ENCODE measurements at regions not wholly inside any gene's neighbourhood (a gene's known extent, or its start where the extent isn't known, plus 50 kb on each side); places are given as distances from the start of the nearest gene placed in this dataset.

DNA sequence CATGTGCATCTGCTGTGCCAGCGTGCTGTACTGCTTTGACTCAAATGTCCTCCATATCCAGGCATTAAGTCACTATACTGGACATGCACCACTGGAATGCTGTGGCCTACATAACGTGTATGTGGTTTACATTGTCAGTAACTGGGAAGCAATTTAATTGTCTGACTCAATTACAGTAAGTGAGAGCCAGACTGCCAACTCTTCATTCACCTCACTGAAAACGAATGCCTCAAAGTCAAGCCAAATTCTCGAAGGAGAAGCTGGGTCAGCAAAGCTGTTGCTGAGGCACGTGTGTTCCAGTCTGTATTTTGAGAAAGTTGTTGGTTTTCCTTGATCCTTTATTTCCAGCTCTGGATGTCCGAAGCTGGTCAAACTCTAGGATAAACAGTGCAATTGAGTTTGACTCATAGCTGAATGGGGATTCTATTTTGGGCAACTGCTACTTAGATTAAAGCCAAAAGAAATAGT is 534.3 kb downstream of the COL12A1 start:
- H3K36me3 ChIP-seq, result no peaks in the 10 kb centered on the region
- H3K4me3 ChIP-seq, result no peak overlapping the region
- ATAC-seq (ENCODE audit: insufficient number of reproducible peaks, low FRiP score, low read depth) (peak; percentile 65), DNase-seq (ENCODE audit: low spot score) (no peak)
- TF ChIP-seq, protein P1, sequence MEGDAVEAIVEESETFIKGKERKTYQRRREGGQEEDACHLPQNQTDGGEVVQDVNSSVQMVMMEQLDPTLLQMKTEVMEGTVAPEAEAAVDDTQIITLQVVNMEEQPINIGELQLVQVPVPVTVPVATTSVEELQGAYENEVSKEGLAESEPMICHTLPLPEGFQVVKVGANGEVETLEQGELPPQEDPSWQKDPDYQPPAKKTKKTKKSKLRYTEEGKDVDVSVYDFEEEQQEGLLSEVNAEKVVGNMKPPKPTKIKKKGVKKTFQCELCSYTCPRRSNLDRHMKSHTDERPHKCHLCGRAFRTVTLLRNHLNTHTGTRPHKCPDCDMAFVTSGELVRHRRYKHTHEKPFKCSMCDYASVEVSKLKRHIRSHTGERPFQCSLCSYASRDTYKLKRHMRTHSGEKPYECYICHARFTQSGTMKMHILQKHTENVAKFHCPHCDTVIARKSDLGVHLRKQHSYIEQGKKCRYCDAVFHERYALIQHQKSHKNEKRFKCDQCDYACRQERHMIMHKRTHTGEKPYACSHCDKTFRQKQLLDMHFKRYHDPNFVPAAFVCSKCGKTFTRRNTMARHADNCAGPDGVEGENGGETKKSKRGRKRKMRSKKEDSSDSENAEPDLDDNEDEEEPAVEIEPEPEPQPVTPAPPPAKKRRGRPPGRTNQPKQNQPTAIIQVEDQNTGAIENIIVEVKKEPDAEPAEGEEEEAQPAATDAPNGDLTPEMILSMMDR (IDR thresholded peaks at IDR 0.05), result no peak
- H3K27ac ChIP-seq, result peak overlapping the region; percentile 31 to 38
- peaks cover 4 to 12% of the 10 kb centered on the region in 2 donors for H3K4me1 ChIP-seq (ENCODE audit: control insufficient read depth in 1 of 2, low read depth in 2 of 2)
- no peaks in the 10 kb centered on the region for H3K9me3 ChIP-seq
- no peaks in the 10 kb centered on the region for H3K27me3 ChIP-seq (replicated peaks; ENCODE audit: insufficient read depth)

DNA sequence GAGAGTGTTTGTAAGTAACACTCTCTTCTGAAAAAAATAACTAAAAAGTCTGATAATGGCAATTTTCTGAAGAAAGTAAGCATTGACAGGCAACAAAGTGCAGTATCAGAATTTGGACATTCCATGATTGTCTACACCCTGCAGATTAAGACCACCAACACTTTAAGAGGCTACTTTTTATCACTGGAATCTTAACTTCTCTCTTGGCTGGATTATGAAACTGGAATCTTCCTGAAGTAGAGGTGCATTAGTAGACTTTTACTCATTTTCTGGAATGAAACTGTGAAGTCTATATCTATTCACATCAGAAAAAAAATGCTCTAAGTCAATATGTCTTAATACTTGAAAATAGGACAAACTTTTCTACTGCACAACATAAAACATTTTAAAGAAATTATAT is 547.5 kb downstream of the COL12A1 start:
- no peak for ATAC-seq (ENCODE audit: insufficient number of reproducible peaks, low FRiP score, low read depth)
- Histone ChIP-seq H3K27ac (no peak overlapping the region), H3K27me3 (replicated peaks; ENCODE audit: insufficient read depth) (no peaks in the 10 kb centered on the region), H3K9me3 (no peaks in the 10 kb centered on the region), H3K4me1 (ENCODE audit: control insufficient read depth in 1 of 2, low read depth in 2 of 2) (no peaks in the 10 kb centered on the region), H3K36me3 (no peaks in the 10 kb centered on the region), H3K4me3 (no peak overlapping the region)
- DNase-seq (ENCODE audit: low spot score), result no peak
- TF ChIP-seq, protein P1 (IDR thresholded peaks at IDR 0.05), result no peak

DNA sequence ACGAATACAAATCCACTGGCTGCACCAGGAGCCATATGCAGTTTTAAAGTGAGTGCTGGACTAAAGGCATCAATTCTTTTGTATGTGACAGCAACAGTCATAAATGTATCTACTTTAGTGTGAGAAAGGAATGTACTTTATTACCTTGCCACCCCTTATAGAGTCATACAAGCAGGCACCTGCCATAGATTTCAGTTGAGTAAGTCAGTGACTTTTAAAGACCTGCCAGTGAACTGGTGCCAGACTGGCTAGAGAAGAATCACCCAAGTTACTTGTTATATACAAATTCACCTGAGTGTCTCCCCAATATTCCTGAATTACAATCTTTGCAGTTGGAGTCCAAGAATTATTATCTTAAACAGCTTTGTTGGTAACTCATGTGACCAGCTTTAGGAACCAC is 547.9 kb downstream of the COL12A1 start:
- Histone ChIP-seq H3K4me1 (ENCODE audit: control insufficient read depth in 1 of 2, low read depth in 2 of 2) (no peaks in the 10 kb centered on the region), H3K36me3 (no peaks in the 10 kb centered on the region), H3K27ac (no peak overlapping the region), H3K27me3 (replicated peaks; ENCODE audit: insufficient read depth) (no peaks in the 10 kb centered on the region), H3K4me3 (no peak overlapping the region), H3K9me3 (no peaks in the 10 kb centered on the region)
- no peak for ATAC-seq (ENCODE audit: insufficient number of reproducible peaks, low FRiP score, low read depth)
- no peak for DNase-seq (ENCODE audit: low spot score)
- TF ChIP-seq, protein P1 (IDR thresholded peaks at IDR 0.05), result no peak

DNA sequence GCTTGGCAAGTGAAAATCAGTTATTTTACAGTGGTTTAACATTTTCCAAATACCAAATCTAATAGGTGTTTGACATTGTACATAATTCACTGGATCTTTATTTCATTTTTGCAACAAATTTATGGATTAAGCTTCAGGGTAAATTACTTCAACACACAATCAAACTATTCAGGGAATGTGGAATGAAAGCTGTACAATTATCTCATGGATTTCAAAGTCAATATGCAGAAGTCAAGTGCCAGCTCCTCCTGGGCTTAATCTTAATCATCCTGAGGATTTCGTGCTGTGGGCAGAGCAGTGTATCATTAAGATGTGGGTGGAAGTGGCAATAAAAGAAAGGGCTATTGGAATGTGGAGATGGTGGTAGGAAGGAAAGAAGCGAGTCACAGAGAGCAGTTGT is 548.8 kb downstream of the COL12A1 start:
- TF ChIP-seq, protein P1 (IDR thresholded peaks at IDR 0.05), result no peak
- Histone ChIP-seq H3K36me3 (no peaks in the 10 kb centered on the region), H3K4me3 (no peak overlapping the region), H3K27me3 (replicated peaks; ENCODE audit: insufficient read depth) (no peaks in the 10 kb centered on the region), H3K4me1 (ENCODE audit: control insufficient read depth in 1 of 2, low read depth in 2 of 2) (no peaks in the 10 kb centered on the region), H3K9me3 (no peaks in the 10 kb centered on the region), H3K27ac (no peak overlapping the region)
- no peak for ATAC-seq (ENCODE audit: insufficient number of reproducible peaks, low FRiP score, low read depth)
- no peak for DNase-seq (ENCODE audit: low spot score)

DNA sequence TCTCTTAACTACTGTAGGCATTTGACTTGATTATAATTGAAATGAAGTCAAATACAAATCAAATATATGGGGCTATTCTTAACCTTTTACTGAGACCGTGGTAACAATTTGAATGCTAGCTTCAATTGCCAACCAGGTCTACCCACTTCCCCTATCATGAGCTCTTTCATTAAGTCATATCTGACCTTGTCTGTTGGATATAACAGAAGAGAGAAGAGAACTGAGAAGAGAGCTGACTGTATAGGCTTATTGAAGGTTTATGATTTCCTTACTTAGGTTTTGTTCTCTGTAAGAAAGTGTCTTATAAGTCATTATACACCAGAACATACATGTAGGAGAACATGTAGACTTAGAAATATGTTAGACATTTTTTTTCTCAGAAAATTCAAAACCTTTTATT is 549.4 kb downstream of the COL12A1 start:
- Histone ChIP-seq H3K4me1 (ENCODE audit: control insufficient read depth in 1 of 2, low read depth in 2 of 2) (no peaks in the 10 kb centered on the region), H3K4me3 (no peak overlapping the region), H3K27me3 (replicated peaks; ENCODE audit: insufficient read depth) (no peaks in the 10 kb centered on the region), H3K36me3 (no peaks in the 10 kb centered on the region), H3K27ac (no peak overlapping the region), H3K9me3 (no peaks in the 10 kb centered on the region)
- ATAC-seq (ENCODE audit: insufficient number of reproducible peaks, low FRiP score, low read depth) (no peak), DNase-seq (ENCODE audit: low spot score) (no peak)
- TF ChIP-seq, protein P1 (IDR thresholded peaks at IDR 0.05), result no peak

Data from thoracic aorta (tissue), 2 donors.